HG02571 (cell line): ENCODE measurements at regions not wholly inside any gene's neighbourhood (a gene's known extent, or its start where the extent isn't known, plus 50 kb on each side); places are given as distances from the start of the nearest gene placed in this dataset.

ENCODE experiments used
- ATAC-seq: cut with Tn5 transposase; IDR thresholded peaks from one replicate; pipeline ENCODE4 v1.9.1; 2021; ENCODE audit warnings: mild to moderate bottlenecking, moderate library complexity; ENCODE audit not compliant: unreplicated experiment

GRCh38 chr2:30338475-30338874, 107.1 kb downstream of the LBH start:
- no peak for ATAC-seq

DNA sequence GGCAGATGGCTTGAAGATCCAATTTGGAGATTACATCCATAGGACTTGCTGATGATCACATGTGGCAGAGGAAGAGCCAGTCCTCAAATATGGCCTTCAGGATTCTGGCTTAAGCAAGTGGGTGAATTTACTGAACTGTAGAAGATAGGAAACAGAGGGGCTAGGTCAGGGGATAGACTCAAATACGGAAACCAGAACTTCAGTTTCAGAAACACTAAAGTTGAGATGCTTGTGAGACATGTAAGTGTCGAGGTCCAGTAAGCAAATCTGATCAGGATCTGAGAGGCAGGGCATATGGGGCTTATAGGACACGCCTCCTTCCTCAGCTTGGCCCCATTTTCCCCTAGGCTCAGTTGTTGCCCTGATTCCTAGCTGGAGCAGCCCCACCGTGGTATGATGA, 107.7 kb downstream of the LBH start:
- no peak for ATAC-seq

GRCh38 chr2:30341500-30342267, 105.4 kb upstream of the LCLAT1 start:
- ATAC-seq: no peak

GRCh38 chr2:30346471-30347169, 100.4 kb upstream of the LCLAT1 start:
- no peak for ATAC-seq

DNA sequence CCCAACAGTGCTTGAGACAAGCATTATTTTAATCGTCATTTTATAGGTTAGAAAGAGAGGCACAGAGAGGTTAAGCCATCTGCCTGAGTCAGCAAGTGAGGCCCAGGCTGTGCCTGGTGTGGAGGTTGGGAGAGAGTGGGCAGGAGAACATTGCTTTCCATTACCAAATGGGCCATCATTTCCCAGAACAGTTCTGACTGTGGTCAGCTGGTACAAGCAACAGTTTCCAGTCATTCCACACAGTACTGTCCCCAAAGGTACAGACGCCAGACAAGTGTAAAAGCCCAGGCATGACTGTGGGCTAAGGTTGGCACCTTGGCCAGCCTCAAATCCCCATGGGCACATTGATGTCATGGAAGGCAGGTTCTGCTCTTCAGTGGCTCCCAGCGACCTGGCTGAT, 98.2 kb upstream of the LCLAT1 start:
- no peak for ATAC-seq

GRCh38 chr2:30349691-30350090, 97.4 kb upstream of the LCLAT1 start:
- ATAC-seq: no peak

DNA sequence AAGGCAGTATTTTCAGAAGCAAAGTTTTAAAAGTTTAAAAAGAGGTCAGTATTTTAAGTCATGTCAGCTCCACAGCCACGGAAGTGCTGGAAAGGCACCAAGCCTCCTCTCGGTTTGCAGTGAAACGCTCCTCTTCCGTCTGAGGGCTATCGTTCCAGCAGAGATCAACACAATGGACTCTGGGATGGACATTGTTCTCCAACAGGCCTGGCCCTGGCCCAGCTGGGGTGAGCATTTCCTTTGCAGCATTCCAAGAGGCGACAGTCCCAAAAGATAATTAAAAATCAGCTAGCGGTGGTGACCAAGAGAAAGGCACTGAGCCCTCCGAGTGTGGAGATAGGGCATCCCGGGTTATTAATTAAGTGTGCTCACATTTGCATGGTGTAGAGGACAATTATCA, 95.9 kb upstream of the LCLAT1 start:
- ATAC-seq: no peak

DNA sequence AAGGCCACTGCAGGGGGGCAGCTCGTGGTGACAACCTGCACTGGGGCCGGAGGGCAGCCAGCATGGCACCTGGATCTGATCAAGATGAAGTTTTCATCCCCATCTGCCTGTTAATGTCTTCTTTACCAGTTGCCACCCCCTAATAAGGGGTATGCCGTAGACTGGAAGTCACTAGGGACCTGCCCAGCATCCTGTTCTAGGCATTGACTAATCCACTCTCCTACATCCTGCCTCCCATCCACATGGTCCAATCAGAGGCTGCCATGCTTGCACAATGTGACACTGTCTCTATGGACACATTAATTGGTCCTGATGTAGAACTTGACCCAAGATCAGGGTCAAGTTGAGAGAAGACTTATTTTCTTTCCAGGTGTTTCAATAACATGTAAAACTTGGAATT, 95.1 kb upstream of the LCLAT1 start:
- no peak for ATAC-seq

GRCh38 chr2:30354150-30354549, 92.9 kb upstream of the LCLAT1 start:
- no peak for ATAC-seq

GRCh38 chr2:30354621-30355020, 92.4 kb upstream of the LCLAT1 start:
- no peak for ATAC-seq

DNA sequence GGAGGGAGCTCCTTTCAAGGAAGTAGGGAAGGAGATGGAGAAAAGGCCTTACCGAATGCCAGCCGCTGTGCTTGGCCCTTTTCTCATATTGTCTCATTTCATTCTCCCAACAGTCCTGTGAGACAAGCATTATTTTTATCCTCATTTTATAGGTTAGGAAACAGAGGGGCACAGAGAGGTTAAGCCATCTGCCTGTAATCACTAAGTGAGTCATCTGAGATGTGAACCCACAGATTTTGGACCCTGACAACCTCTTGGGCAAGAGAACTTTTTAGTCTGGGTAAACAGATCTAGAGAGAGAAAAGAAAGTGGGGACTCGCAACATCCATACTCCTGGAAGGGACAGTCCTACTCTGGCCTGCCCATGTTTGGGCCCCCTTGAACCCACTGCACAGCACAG, 91.7 kb upstream of the LCLAT1 start:
- ATAC-seq: no peak

GRCh38 chr2:30356071-30356470, 91.0 kb upstream of the LCLAT1 start:
- no peak for ATAC-seq

GRCh38 chr2:30356776-30357175, 90.3 kb upstream of the LCLAT1 start:
- no peak for ATAC-seq

DNA sequence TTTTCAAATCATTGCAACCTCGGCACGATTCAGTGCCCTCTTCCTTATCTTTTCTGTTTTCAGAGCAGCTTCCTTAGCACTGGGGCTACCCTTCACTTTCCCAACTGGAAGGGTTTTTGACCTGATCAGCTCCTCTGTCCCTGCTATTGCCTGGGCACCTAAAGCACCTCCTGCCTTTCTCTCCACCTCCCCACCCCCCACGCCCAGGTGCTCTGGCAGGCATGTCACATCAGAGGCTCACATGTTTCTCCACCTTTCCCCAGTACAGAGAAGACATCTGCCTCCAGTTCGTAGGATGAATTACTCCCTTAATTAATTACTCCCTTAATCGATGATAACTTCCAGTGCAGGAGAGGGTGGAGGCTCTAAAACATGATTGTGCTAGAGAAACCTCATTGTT, 88.7 kb upstream of the LCLAT1 start:
- ATAC-seq: no peak

- no peak for ATAC-seq
Measured at GRCh38 chr2:30358842-30359241, 88.2 kb upstream of the LCLAT1 start.

DNA sequence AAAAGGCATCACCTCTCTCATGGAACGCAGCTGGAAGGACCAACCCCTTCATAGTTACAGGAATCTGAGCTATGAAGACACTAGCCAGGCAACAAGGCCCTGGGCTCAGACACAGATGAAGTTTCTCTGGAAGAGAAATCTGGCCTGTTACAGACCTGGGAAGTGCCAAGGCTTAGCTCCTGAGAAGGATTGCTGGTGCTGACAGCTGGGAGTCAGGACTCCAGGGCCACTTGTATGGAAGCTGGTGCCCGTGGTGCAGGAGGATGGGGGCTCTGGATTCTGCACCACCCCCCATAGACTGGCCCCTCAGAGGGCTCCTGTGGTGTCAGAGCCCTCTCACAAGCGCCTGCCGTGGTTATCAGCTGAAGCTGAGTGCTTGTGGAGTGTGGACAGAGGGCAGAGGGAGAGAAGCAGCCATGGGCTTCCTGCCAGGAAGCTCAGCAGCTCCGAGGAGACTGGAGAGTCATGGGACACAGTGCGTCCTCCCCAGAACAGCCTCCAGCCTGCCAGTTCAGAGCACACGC, 87.3 kb upstream of the LCLAT1 start:
- ATAC-seq: no peak

DNA sequence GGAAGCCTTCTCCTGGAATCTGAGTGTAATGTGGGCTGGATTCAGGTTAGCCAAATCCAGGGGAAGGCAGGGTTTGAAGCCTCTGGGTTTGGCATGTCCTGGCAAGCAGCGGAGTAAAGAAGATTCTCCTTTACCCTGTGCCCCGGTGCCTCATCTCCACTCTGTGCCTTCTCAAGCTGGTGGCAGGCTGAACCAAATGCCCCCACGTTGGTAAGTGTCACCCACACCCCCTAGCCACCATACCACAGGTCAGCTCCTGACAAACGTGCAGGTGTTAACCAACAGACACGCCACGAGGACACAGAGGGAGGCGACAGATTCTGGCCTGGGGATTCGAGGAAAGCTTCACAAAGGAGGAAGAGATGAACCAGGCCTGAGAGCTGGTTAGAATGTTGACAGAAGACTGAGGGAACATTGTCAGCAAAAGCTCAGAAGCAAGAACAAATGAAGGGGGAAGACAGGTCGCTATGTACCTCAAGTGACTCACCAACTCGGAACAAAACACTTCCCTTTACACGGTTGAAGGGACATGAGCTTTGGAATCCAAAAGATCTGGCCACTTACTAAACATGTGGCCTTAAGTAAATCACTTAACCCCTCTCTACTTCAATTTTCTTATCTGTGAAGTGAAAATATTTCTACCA, 85.2 kb upstream of the LCLAT1 start:
- ATAC-seq: no peak

DNA sequence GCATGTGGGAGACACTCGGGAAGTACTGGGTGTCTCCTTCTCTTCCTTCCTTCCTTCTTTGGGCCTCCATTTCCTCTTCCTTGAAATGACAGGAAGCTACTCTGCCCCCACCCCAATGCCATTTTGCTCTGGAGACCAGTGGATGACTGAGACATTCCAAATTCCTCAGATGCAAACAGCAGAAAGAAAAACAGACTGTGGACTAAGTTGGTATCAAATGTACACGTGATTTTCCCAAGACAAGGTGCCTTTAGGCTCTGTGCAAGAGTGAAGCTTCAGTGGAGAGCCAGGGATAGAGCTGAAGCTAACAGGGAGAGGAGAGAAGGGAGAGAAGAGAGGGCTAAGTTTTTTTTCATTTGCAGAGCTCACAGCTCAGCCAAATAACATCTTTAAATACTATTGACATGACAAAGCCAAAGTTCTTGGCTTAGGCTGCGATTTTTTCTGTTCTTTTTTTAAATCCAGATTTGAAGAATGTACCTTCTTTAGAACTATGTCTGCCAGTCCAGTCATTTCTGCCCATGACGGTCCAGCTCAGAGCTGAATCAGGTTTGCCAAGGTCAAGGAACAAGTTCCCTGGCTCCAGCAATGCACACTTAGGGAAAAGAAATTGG, 84.5 kb upstream of the LCLAT1 start:
- no peak for ATAC-seq

- ATAC-seq: no peak
Measured at GRCh38 chr2:30363406-30363805, 83.6 kb upstream of the LCLAT1 start.

- ATAC-seq: no peak
Measured at GRCh38 chr2:30365201-30365600, 81.8 kb upstream of the LCLAT1 start.

- ATAC-seq: no peak
Measured at GRCh38 chr2:30366199-30366691, 80.8 kb upstream of the LCLAT1 start.
